Activated CD8-positive, alpha-beta T cell treated with anti-CD3 and anti-CD28 coated beads for 36 hours (primary cell): ENCODE measurements at regions not wholly inside any gene's neighbourhood (a gene's known extent, or its start where the extent isn't known, plus 50 kb on each side); places are given as distances from the start of the nearest gene placed in this dataset.

Source experiments
- ATAC-seq: fragments of 200-7000 bp; cut with Tn5 transposase; one replicate; pipeline ENCODE4 v1.10.0; 2021; ENCODE audit warnings: mild to moderate bottlenecking, moderate library complexity
- CTCF ChIA-PET: fragments of 350-600 bp; sonication (Branson Sonifier 250); formaldehyde crosslinking; loops from one replicate; lab custom pipeline; 2021; ENCODE audit warnings: antibody characterized with exemption; lab: Charles Lee
- POLR2A ChIA-PET: fragments of 350-600 bp; sonication (Branson Sonifier 250); formaldehyde crosslinking; loops from one replicate; lab custom pipeline; 2021; ENCODE audit warnings: antibody characterized with exemption; lab: Charles Lee
- DNase-seq: peaks from one replicate; pipeline ENCODE4 v3.0.0-alpha.2; 2020
- H3K27ac Mint-ChIP-seq: one replicate; pipeline ENCODE4 v1.8.0; 2021; ENCODE audit warnings: mild to moderate bottlenecking, mixed read lengths
- H3K27me3 Mint-ChIP-seq: one replicate; pipeline ENCODE4 v1.8.0; 2021; ENCODE audit warnings: mixed read lengths
- H3K36me3 Mint-ChIP-seq: one replicate; pipeline ENCODE4 v1.8.0; 2021; ENCODE audit warnings: low read depth, mixed read lengths
- H3K4me1 Mint-ChIP-seq: one replicate; pipeline ENCODE4 v1.8.0; 2021; ENCODE audit warnings: low read depth, mixed read lengths
- H3K4me3 Mint-ChIP-seq: one replicate; pipeline ENCODE4 v1.8.0; 2021; ENCODE audit warnings: mild to moderate bottlenecking, moderate library complexity, mixed read lengths
- H3K9me3 Mint-ChIP-seq: one replicate; pipeline ENCODE4 v1.8.0; 2021; ENCODE audit warnings: mixed read lengths
- CTCF ChIP-seq: fragments of 200-600 bp; IDR thresholded peaks from one replicate; pipeline ENCODE4 v1.8.0; 2022; ENCODE audit warnings: antibody characterized with exemption, mild to moderate bottlenecking
- intact Hi-C: fragments of 100-400 bp; cut with micrococcal nuclease; formaldehyde crosslinking; loops from one replicate; pipeline ENCODE4 v1.10.0; 2022

- no peaks in the 10 kb centered on the region for H3K36me3 Mint-ChIP-seq
- no peaks in the 10 kb centered on the region for H3K4me1 Mint-ChIP-seq
- POLR2A ChIA-PET = no interaction called here
- DNase-seq (no peak), ATAC-seq (no peak)
- H3K27ac Mint-ChIP-seq = no peak overlapping the region
- CTCF ChIA-PET = no interaction called here
- TF ChIP-seq CTCF = no peak
- H3K27me3 Mint-ChIP-seq = no peaks in the 10 kb centered on the region
- intact Hi-C loops = no loop called here
- no peak overlapping the region for H3K4me3 Mint-ChIP-seq
- peaks cover 12% of the 10 kb centered on the region for H3K9me3 Mint-ChIP-seq
Observed at GRCh38 chr3:89698208-89698830, 590.9 kb downstream of the EPHA3 start.

GRCh38 chr3:89699229-89699628, 591.8 kb downstream of the EPHA3 start:
- Mint-ChIP-seq H3K9me3 (peaks cover 12% of the 10 kb centered on the region), H3K4me1 (no peaks in the 10 kb centered on the region), H3K27me3 (no peaks in the 10 kb centered on the region), H3K4me3 (no peak overlapping the region), H3K36me3 (no peaks in the 10 kb centered on the region), H3K27ac (no peak overlapping the region)
- no peak for TF ChIP-seq CTCF
- POLR2A ChIA-PET = no interaction called here
- CTCF ChIA-PET = no interaction called here
- no peak for ATAC-seq
- intact Hi-C loops = no loop called here
- DNase-seq = no peak

GRCh38 chr3:89699771-89700170, 592.4 kb downstream of the EPHA3 start:
- intact Hi-C loops = no loop called here
- H3K4me1 Mint-ChIP-seq = no peaks in the 10 kb centered on the region
- ATAC-seq (no peak), DNase-seq (no peak)
- POLR2A ChIA-PET = no interaction called here
- H3K36me3 Mint-ChIP-seq = no peaks in the 10 kb centered on the region
- CTCF ChIA-PET = no interaction called here
- TF ChIP-seq CTCF = no peak
- no peaks in the 10 kb centered on the region for H3K27me3 Mint-ChIP-seq
- peaks cover 12% of the 10 kb centered on the region for H3K9me3 Mint-ChIP-seq
- no peak overlapping the region for H3K4me3 Mint-ChIP-seq
- H3K27ac Mint-ChIP-seq = no peak overlapping the region

GRCh38 chr3:89702404-89702803, 595.0 kb downstream of the EPHA3 start:
- no peak for TF ChIP-seq CTCF
- Mint-ChIP-seq H3K27me3 (no peaks in the 10 kb centered on the region), H3K4me1 (no peaks in the 10 kb centered on the region), H3K27ac (no peak overlapping the region), H3K36me3 (no peaks in the 10 kb centered on the region), H3K9me3 (peaks cover 16% of the 10 kb centered on the region), H3K4me3 (no peak overlapping the region)
- POLR2A ChIA-PET = no interaction called here
- DNase-seq = no peak
- intact Hi-C loops = no loop called here
- CTCF ChIA-PET = no interaction called here
- ATAC-seq = no peak

GRCh38 chr3:89713196-89713595, 605.8 kb downstream of the EPHA3 start:
- H3K36me3 Mint-ChIP-seq = no peaks in the 10 kb centered on the region
- intact Hi-C loops = no loop called here
- ATAC-seq = no peak
- ChIA-PET POLR2A (no interaction called here), CTCF (no interaction called here)
- no peak for DNase-seq
- no peaks in the 10 kb centered on the region for H3K4me1 Mint-ChIP-seq
- no peaks in the 10 kb centered on the region for H3K27me3 Mint-ChIP-seq
- no peak overlapping the region for H3K4me3 Mint-ChIP-seq
- no peak for TF ChIP-seq CTCF
- no peak overlapping the region for H3K27ac Mint-ChIP-seq
- H3K9me3 Mint-ChIP-seq = peaks cover 18% of the 10 kb centered on the region
